SK-N-SH treated with all-trans-retinoic acid at 6 μM for 48 hours (cell line): ENCODE measurements at regions not wholly inside any gene's neighbourhood (a gene's known extent, or its start where the extent isn't known, plus 50 kb on each side); places are given as distances from the start of the nearest gene placed in this dataset.

Experiments
- ESRRG ChIP-seq: fragments of 250-450 bp; sonication (Bioruptor Pico); IDR thresholded peaks from 2 replicates; pipeline ENCODE4 v1.6.1; 2021; ENCODE audit warnings: mild to moderate bottlenecking
- PATZ1 ChIP-seq: fragments of 250-450 bp; sonication (Bioruptor Pico); IDR thresholded peaks from 2 replicates; pipeline ENCODE4 v1.8.0; 2020; ENCODE audit warnings: mild to moderate bottlenecking, moderate library complexity, borderline replicate concordance
- TOX ChIP-seq: fragments of 250-450 bp; sonication (Bioruptor Pico); IDR thresholded peaks from 2 replicates; pipeline ENCODE4 v1.8.0; 2021; ENCODE audit warnings: mild to moderate bottlenecking, moderate library complexity, borderline replicate concordance

DNA sequence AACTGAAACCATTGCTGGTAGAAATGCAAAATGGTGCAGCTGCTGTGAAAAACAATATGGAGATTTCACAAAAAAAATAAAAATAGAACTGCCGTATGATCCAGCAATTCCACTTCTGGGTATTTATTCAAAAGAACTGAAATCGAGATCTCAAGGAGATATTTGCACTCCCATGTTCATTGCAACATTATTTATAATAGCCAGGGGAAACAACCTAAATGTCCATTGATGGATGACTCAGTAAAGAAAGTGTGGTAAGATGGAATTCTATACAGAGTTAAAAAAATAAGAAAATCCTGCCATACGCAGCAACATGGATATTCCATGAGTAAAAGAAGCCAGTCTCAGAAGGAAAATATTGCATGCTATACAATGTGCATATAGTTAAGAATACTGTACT, 290.6 kb upstream of the GHITM start:
- no peak for TF ChIP-seq PATZ1 (CRISPR knock-in tag)
- no peak for TF ChIP-seq TOX
- TF ChIP-seq ESRRG (CRISPR knock-in tag): no peak
